KMS-11 (cell line): ENCODE measurements at regions not wholly inside any gene's neighbourhood (a gene's known extent, or its start where the extent isn't known, plus 50 kb on each side); places are given as distances from the start of the nearest gene placed in this dataset.

Source experiments
- H2AFZ ChIP-seq: fragments of 200-600 bp; sonication (generic); 2 replicates; pipeline ENCODE4 v1.6.1; 2016; ENCODE audit warnings: antibody characterized with exemption, mixed run types, low read depth
- H3K27ac ChIP-seq: fragments of 200-600 bp; sonication (generic); 2 replicates; pipeline ENCODE4 v1.6.1; 2016; ENCODE audit warnings: mild to moderate bottlenecking, mixed run types
- H3K27me3 ChIP-seq: fragments of 200-600 bp; sonication (generic); 2 replicates; pipeline ENCODE4 v1.6.1; 2017; ENCODE audit warnings: mild to moderate bottlenecking, low read depth, mixed run types, moderate library complexity; ENCODE audit not compliant: insufficient read depth
- H3K36me3 ChIP-seq: fragments of 200-600 bp; sonication (generic); 2 replicates; pipeline ENCODE4 v1.6.1; 2017; ENCODE audit warnings: mild to moderate bottlenecking, mixed run types; ENCODE audit not compliant: insufficient read depth
- H3K4me1 ChIP-seq: fragments of 200-600 bp; sonication (generic); 2 replicates; pipeline ENCODE4 v1.6.1; 2016; ENCODE audit warnings: mild to moderate bottlenecking, low read depth, mixed run types; ENCODE audit not compliant: poor library complexity, severe bottlenecking
- H3K4me2 ChIP-seq: fragments of 200-600 bp; sonication (generic); 2 replicates; pipeline ENCODE4 v1.7.0; 2016; ENCODE audit warnings: mild to moderate bottlenecking, mixed run types
- H3K4me3 ChIP-seq: fragments of 200-600 bp; sonication (generic); IDR thresholded peaks from 2 replicates; pipeline ENCODE4 v1.6.1; 2017; ENCODE audit warnings: low read depth, low read length, mixed read lengths; ENCODE audit not compliant: insufficient read depth
- H3K79me2 ChIP-seq: fragments of 200-600 bp; sonication (generic); 2 replicates; pipeline ENCODE4 v1.6.1; 2016; ENCODE audit warnings: low read depth, mixed run types; ENCODE audit not compliant: insufficient read depth
- H3K9ac ChIP-seq: fragments of 200-600 bp; sonication (generic); 2 replicates; pipeline ENCODE4 v1.6.1; 2016; ENCODE audit warnings: mild to moderate bottlenecking, mixed run types
- H4K20me1 ChIP-seq: fragments of 200-600 bp; sonication (generic); 2 replicates; pipeline ENCODE4 v1.6.1; 2016; ENCODE audit warnings: mild to moderate bottlenecking, mixed run types; ENCODE audit not compliant: insufficient read depth
- TF ChIP-seq, protein P1 (sequence below): fragments of 200-600 bp; sonication (generic); conservative IDR thresholded peaks from 2 replicates; pipeline ENCODE4 v1.6.1; 2017; ENCODE audit warnings: low read depth, mild to moderate bottlenecking, antibody characterized with exemption, low read length, moderate library complexity, mixed read lengths

DNA sequence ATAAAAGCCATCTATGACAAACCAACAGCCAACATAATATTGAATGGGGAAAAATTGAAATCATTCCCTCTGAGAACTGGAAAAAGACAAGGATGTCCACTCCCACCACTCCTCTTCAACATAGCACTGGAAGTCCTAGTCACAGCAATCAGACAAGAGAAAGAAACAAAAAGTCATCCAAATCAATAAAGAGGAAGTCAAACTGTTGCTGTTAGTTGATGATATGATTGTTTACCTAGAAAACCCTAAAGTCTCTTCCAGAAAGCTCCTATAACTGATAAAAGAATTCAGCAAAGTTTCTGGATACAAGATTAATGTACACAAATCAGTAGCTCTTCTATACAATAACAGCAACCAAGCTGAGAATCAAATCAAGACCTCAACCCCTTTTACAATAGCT lies 285.1 kb upstream of the PHF14 start:
- Histone ChIP-seq H3K79me2 (no peaks in the 10 kb centered on the region), H3K9ac (no peak overlapping the region)

GRCh38 chr7:10696064-10696463 lies 277.6 kb upstream of the PHF14 start:
- Histone ChIP-seq H3K9ac (no peak overlapping the region), H3K4me1 (no peaks in the 10 kb centered on the region), H3K4me3 (no peak overlapping the region), H3K4me2 (no peak overlapping the region), H2AFZ (no peak overlapping the region), H3K27ac (no peak overlapping the region), H4K20me1 (no peaks in the 10 kb centered on the region), H3K36me3 (no peaks in the 10 kb centered on the region), H3K79me2 (no peaks in the 10 kb centered on the region), H3K27me3 (no peaks in the 10 kb centered on the region)
- TF ChIP-seq, protein P1, sequence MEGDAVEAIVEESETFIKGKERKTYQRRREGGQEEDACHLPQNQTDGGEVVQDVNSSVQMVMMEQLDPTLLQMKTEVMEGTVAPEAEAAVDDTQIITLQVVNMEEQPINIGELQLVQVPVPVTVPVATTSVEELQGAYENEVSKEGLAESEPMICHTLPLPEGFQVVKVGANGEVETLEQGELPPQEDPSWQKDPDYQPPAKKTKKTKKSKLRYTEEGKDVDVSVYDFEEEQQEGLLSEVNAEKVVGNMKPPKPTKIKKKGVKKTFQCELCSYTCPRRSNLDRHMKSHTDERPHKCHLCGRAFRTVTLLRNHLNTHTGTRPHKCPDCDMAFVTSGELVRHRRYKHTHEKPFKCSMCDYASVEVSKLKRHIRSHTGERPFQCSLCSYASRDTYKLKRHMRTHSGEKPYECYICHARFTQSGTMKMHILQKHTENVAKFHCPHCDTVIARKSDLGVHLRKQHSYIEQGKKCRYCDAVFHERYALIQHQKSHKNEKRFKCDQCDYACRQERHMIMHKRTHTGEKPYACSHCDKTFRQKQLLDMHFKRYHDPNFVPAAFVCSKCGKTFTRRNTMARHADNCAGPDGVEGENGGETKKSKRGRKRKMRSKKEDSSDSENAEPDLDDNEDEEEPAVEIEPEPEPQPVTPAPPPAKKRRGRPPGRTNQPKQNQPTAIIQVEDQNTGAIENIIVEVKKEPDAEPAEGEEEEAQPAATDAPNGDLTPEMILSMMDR, result no peak

More for the DNA sequence above, 285.1 kb upstream of the PHF14 start:
- H3K4me2 ChIP-seq, result no peak overlapping the region
- no peaks in the 10 kb centered on the region for H3K4me1 ChIP-seq
- no peaks in the 10 kb centered on the region for H4K20me1 ChIP-seq
- no peak overlapping the region for H3K27ac ChIP-seq
- H3K27me3 ChIP-seq, result no peaks in the 10 kb centered on the region
- TF ChIP-seq, protein P1, result no peak
- H3K4me3 ChIP-seq, result no peak overlapping the region
- no peak overlapping the region for H2AFZ ChIP-seq
- no peaks in the 10 kb centered on the region for H3K36me3 ChIP-seq

DNA sequence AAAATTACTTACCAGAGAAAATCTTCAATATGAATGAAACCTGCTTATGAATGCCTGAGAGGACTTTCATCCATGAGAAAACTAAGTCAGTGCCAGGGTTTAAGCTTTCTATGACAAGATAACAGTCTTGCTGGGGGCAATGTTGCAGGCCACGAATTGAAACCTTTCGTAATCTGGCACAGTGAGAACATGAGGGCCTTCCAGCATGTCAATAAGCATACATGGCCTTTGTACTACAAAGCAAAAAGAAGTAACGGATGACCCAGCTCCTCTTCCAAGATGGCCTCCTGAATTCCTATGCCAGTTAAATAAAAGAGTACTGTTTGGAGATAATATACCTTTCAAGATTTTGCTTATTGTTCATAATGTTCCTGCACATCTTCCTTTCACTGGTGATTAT lies 270.6 kb upstream of the PHF14 start:
- H3K27me3 ChIP-seq, result no peaks in the 10 kb centered on the region

GRCh38 chr7:10703981-10704380 lies 269.7 kb upstream of the PHF14 start:
- H2AFZ ChIP-seq, result no peak overlapping the region
- no peaks in the 10 kb centered on the region for H3K36me3 ChIP-seq
- H3K4me3 ChIP-seq, result no peak overlapping the region
- H4K20me1 ChIP-seq, result no peaks in the 10 kb centered on the region
- H3K27me3 ChIP-seq, result no peaks in the 10 kb centered on the region
- H3K27ac ChIP-seq, result no peak overlapping the region
- H3K79me2 ChIP-seq, result no peaks in the 10 kb centered on the region
- peaks cover 27% of the 10 kb centered on the region for H3K4me1 ChIP-seq
- H3K4me2 ChIP-seq, result no peak overlapping the region
- TF ChIP-seq, protein P1, result no peak
- no peak overlapping the region for H3K9ac ChIP-seq

More for the DNA sequence above, 270.6 kb upstream of the PHF14 start:
- H3K4me3 ChIP-seq, result no peak overlapping the region
- no peaks in the 10 kb centered on the region for H3K79me2 ChIP-seq
- no peak overlapping the region for H3K4me2 ChIP-seq
- peaks cover 18% of the 10 kb centered on the region for H3K4me1 ChIP-seq
- no peak overlapping the region for H3K27ac ChIP-seq
- H2AFZ ChIP-seq, result no peak overlapping the region
- TF ChIP-seq, protein P1, result no peak
- no peaks in the 10 kb centered on the region for H4K20me1 ChIP-seq
- H3K9ac ChIP-seq, result no peak overlapping the region
- H3K36me3 ChIP-seq, result no peaks in the 10 kb centered on the region

GRCh38 chr7:10704653-10705052 lies 269.0 kb upstream of the PHF14 start:
- no peak overlapping the region for H3K27ac ChIP-seq
- no peaks in the 10 kb centered on the region for H3K79me2 ChIP-seq
- H3K4me2 ChIP-seq, result no peak overlapping the region
- no peaks in the 10 kb centered on the region for H3K36me3 ChIP-seq
- H3K4me1 ChIP-seq, result peaks cover 27% of the 10 kb centered on the region
- H4K20me1 ChIP-seq, result no peaks in the 10 kb centered on the region
- H3K27me3 ChIP-seq, result no peaks in the 10 kb centered on the region
- H3K9ac ChIP-seq, result no peak overlapping the region
- H2AFZ ChIP-seq, result no peak overlapping the region
- no peak overlapping the region for H3K4me3 ChIP-seq
- TF ChIP-seq, protein P1, result no peak
